Neural cell (in vitro differentiated cells): ENCODE measurements at regions not wholly inside any gene's neighbourhood (a gene's known extent, or its start where the extent isn't known, plus 50 kb on each side); places are given as distances from the start of the nearest gene placed in this dataset.

Source experiments
- H2AFZ ChIP-seq: fragments of 200-600, 300-800 bp; sonication (generic), shearing (Covaris generic); 2 replicates; pipeline ENCODE4 v1.6.0; 2014; ENCODE audit warnings: low read depth, mild to moderate bottlenecking, antibody characterized with exemption, low read length, moderate library complexity
- H3F3A ChIP-seq: fragments of 200-600 bp; shearing (Covaris generic); 2 replicates; pipeline ENCODE4 v1.6.1; 2016; ENCODE audit warnings: mild to moderate bottlenecking, moderate library complexity, mixed read lengths, antibody characterized with exemption, low read length; ENCODE audit not compliant: insufficient read depth, poor library complexity, severe bottlenecking
- H3K27ac ChIP-seq: fragments of 200-600, 300-800 bp; sonication (generic), shearing (Covaris generic); 2 replicates; pipeline ENCODE4 v1.5.1; 2014; ENCODE audit warnings: mild to moderate bottlenecking, low read length, moderate library complexity
- H3K27me3 ChIP-seq: fragments of 300-800, 200-600 bp; sonication (generic), shearing (Covaris generic); 2 replicates; pipeline ENCODE4 v1.6.0; 2014; ENCODE audit warnings: mild to moderate bottlenecking, low read depth, low read length, moderate library complexity; ENCODE audit not compliant: insufficient read depth
- H3K36me3 ChIP-seq: fragments of 300-800, 200-600 bp; sonication (generic), shearing (Covaris generic); 2 replicates; pipeline ENCODE4 v1.5.1; 2014; ENCODE audit warnings: mild to moderate bottlenecking, antibody characterized with exemption, low read length, moderate library complexity; ENCODE audit not compliant: insufficient read depth
- H3K4me2 ChIP-seq: fragments of 300-800, 200-600 bp; sonication (generic), shearing (Covaris generic); 2 replicates; pipeline ENCODE4 v1.6.0; 2014; ENCODE audit warnings: mild to moderate bottlenecking, low read length
- H3K4me3 ChIP-seq: fragments of 300-800, 200-600 bp; sonication (generic), shearing (Covaris generic); 2 replicates; pipeline ENCODE4 v1.5.1; 2014; ENCODE audit warnings: mild to moderate bottlenecking, low read length, moderate library complexity
- H3K79me2 ChIP-seq: fragments of 200-600 bp; shearing (Covaris generic); replicated peaks from 2 replicates; pipeline ENCODE4 v1.6.0; 2014; ENCODE audit warnings: mild to moderate bottlenecking, low read length, moderate library complexity; ENCODE audit not compliant: insufficient read depth
- H3K9ac ChIP-seq: fragments of 300-800, 200-600 bp; sonication (generic), shearing (Covaris generic); 2 replicates; pipeline ENCODE4 v1.6.1; 2016; ENCODE audit warnings: mild to moderate bottlenecking, low read length, mixed read lengths
- H3K9me2 ChIP-seq: fragments of 200-600 bp; shearing (Covaris generic); 2 replicates; pipeline ENCODE4 v1.6.1; 2016; ENCODE audit warnings: mild to moderate bottlenecking, low read length, mixed read lengths; ENCODE audit not compliant: insufficient read depth
- H3K9me3 ChIP-seq: fragments of 200-600, 300-800 bp; sonication (generic), shearing (Covaris generic); 2 replicates; pipeline ENCODE4 v1.6.1; 2016; ENCODE audit warnings: mild to moderate bottlenecking, mixed run types, low read length, moderate library complexity, mixed read lengths
- H4K20me1 ChIP-seq: fragments of 200-600 bp; shearing (Covaris generic); 2 replicates; pipeline ENCODE4 v1.6.1; 2016; ENCODE audit warnings: mild to moderate bottlenecking, mixed run types; ENCODE audit not compliant: insufficient read depth
- EP300 ChIP-seq: fragments of 450-650 bp; conservative IDR thresholded peaks from 2 replicates; pipeline ENCODE4 v1.6.1; 2014; ENCODE audit warnings: antibody characterized with exemption, mild to moderate bottlenecking, moderate library complexity; ENCODE audit not compliant: poor library complexity, severe bottlenecking
- EZH2 ChIP-seq: fragments of 200-600, 300-800 bp; shearing (Covaris generic), sonication (generic); IDR thresholded peaks from 2 replicates; pipeline ENCODE4 v1.6.1; 2014; ENCODE audit warnings: antibody characterized with exemption, low read length, borderline replicate concordance, mild to moderate bottlenecking; ENCODE audit not compliant: insufficient read depth, poor library complexity, severe bottlenecking
- MXI1 ChIP-seq: fragments of 450-650 bp; conservative IDR thresholded peaks from 2 replicates; pipeline ENCODE4 v1.6.1; 2014; ENCODE audit warnings: antibody characterized with exemption, mild to moderate bottlenecking; ENCODE audit not compliant: poor library complexity, severe bottlenecking
- POLR2AphosphoS5 ChIP-seq: IDR thresholded peaks from 2 replicates; pipeline ENCODE4 v1.6.1; 2012
- RAD21 ChIP-seq: fragments of 450-650 bp; conservative IDR thresholded peaks from 2 replicates; pipeline ENCODE4 v1.6.1; 2014; ENCODE audit warnings: antibody characterized with exemption, mild to moderate bottlenecking, moderate library complexity
- SMC3 ChIP-seq: fragments of 450-650 bp; conservative IDR thresholded peaks from 2 replicates; pipeline ENCODE4 v1.6.1; 2014; ENCODE audit warnings: antibody characterized with exemption, mild to moderate bottlenecking, moderate library complexity; ENCODE audit not compliant: poor library complexity
- TAF1 ChIP-seq: IDR thresholded peaks from 2 replicates; pipeline ENCODE4 v1.6.1; 2012; ENCODE audit warnings: low read depth
- TF ChIP-seq, protein P1 (sequence below): IDR thresholded peaks from 2 replicates; pipeline ENCODE4 v1.6.1; 2012; ENCODE audit warnings: borderline replicate concordance
- TF ChIP-seq, protein P2 (sequence below): fragments of 450-650 bp; IDR thresholded peaks from 2 replicates; pipeline ENCODE4 v1.5.1; 2014; ENCODE audit warnings: antibody characterized with exemption, mild to moderate bottlenecking, moderate library complexity; ENCODE audit not compliant: poor library complexity, severe bottlenecking

DNA sequence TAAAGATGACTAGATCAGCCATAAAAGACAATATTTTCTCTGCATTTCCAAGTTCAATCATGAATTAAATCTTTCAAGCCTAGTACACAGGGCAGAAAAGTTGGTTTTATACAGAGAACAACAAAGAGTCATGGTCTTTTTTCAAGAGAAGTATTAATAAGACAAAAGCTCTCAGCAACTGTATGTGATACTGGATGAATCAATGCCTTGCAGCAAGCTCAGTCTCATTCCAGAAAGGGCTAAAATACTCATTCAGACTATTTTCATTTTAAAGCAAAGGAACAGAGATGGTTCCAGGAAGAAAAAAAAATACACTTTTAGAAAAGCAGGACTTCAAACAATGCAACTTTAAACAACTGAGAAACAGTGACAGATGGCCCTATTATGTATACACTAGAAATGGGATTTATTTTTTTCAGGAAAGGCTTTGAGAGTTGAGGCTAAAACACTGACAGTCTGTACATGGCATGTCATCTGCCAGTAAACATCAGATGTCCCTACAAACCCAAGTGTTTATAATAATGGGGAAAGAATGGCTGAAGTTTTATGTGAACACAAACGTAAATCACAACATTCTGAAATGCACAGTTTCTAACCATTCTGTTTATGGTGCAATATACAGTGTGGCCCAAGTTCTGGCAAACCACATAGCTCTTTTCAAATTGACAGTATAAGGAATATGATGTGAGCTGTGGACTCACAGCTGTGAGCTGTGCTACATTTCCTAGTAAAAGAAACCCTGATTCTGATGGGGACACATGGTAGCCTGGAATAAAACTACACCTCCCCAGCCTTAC is 114.3 kb upstream of the DST start:
- no peak overlapping the region for H3K4me3 ChIP-seq
- H3K27me3 ChIP-seq: no peaks in the 10 kb centered on the region
- H3K36me3 ChIP-seq: no peaks in the 10 kb centered on the region
- H3K9ac ChIP-seq: no peak overlapping the region
- no peak overlapping the region for H3K27ac ChIP-seq
- H4K20me1 ChIP-seq: peaks cover 3% of the 10 kb centered on the region
- H3K9me3 ChIP-seq: no peaks in the 10 kb centered on the region
- H2AFZ ChIP-seq: no peak overlapping the region
- TF ChIP-seq, protein P1, sequence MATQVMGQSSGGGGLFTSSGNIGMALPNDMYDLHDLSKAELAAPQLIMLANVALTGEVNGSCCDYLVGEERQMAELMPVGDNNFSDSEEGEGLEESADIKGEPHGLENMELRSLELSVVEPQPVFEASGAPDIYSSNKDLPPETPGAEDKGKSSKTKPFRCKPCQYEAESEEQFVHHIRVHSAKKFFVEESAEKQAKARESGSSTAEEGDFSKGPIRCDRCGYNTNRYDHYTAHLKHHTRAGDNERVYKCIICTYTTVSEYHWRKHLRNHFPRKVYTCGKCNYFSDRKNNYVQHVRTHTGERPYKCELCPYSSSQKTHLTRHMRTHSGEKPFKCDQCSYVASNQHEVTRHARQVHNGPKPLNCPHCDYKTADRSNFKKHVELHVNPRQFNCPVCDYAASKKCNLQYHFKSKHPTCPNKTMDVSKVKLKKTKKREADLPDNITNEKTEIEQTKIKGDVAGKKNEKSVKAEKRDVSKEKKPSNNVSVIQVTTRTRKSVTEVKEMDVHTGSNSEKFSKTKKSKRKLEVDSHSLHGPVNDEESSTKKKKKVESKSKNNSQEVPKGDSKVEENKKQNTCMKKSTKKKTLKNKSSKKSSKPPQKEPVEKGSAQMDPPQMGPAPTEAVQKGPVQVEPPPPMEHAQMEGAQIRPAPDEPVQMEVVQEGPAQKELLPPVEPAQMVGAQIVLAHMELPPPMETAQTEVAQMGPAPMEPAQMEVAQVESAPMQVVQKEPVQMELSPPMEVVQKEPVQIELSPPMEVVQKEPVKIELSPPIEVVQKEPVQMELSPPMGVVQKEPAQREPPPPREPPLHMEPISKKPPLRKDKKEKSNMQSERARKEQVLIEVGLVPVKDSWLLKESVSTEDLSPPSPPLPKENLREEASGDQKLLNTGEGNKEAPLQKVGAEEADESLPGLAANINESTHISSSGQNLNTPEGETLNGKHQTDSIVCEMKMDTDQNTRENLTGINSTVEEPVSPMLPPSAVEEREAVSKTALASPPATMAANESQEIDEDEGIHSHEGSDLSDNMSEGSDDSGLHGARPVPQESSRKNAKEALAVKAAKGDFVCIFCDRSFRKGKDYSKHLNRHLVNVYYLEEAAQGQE: no peak
- TF ChIP-seq POLR2AphosphoS5: no peak
- no peak for TF ChIP-seq MXI1
- TF ChIP-seq SMC3: no peak
- TF ChIP-seq, protein P2, sequence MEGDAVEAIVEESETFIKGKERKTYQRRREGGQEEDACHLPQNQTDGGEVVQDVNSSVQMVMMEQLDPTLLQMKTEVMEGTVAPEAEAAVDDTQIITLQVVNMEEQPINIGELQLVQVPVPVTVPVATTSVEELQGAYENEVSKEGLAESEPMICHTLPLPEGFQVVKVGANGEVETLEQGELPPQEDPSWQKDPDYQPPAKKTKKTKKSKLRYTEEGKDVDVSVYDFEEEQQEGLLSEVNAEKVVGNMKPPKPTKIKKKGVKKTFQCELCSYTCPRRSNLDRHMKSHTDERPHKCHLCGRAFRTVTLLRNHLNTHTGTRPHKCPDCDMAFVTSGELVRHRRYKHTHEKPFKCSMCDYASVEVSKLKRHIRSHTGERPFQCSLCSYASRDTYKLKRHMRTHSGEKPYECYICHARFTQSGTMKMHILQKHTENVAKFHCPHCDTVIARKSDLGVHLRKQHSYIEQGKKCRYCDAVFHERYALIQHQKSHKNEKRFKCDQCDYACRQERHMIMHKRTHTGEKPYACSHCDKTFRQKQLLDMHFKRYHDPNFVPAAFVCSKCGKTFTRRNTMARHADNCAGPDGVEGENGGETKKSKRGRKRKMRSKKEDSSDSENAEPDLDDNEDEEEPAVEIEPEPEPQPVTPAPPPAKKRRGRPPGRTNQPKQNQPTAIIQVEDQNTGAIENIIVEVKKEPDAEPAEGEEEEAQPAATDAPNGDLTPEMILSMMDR: no peak
- TF ChIP-seq EZH2: no peak
- no peak for TF ChIP-seq RAD21
- no peak for TF ChIP-seq TAF1
- no peak for TF ChIP-seq EP300
- no peaks in the 10 kb centered on the region for H3F3A ChIP-seq
- no peak overlapping the region for H3K4me2 ChIP-seq
- peaks cover 34% of the 10 kb centered on the region for H3K79me2 ChIP-seq
- H3K9me2 ChIP-seq: no peaks in the 10 kb centered on the region

GRCh38 chr6:56756219-56756789 is 113.6 kb upstream of the DST start:
- H3K36me3 ChIP-seq: no peaks in the 10 kb centered on the region
- H4K20me1 ChIP-seq: peaks cover 3% of the 10 kb centered on the region
- peaks cover 34% of the 10 kb centered on the region for H3K79me2 ChIP-seq
- H3K9me3 ChIP-seq: no peaks in the 10 kb centered on the region
- no peaks in the 10 kb centered on the region for H3F3A ChIP-seq
- no peak overlapping the region for H2AFZ ChIP-seq
- no peak overlapping the region for H3K27ac ChIP-seq
- H3K27me3 ChIP-seq: no peaks in the 10 kb centered on the region
- TF ChIP-seq, protein P2: no peak
- TF ChIP-seq TAF1: no peak
- no peak overlapping the region for H3K9ac ChIP-seq
- no peak overlapping the region for H3K4me3 ChIP-seq
- H3K9me2 ChIP-seq: no peaks in the 10 kb centered on the region
- H3K4me2 ChIP-seq: no peak overlapping the region
